ENCODE measurements at regions not wholly inside any gene's neighbourhood (a gene's known extent, or its start where the extent isn't known, plus 50 kb on each side); places are given as distances from the start of the nearest gene placed in this dataset.

- TF ChIP-seq, protein P1, sequence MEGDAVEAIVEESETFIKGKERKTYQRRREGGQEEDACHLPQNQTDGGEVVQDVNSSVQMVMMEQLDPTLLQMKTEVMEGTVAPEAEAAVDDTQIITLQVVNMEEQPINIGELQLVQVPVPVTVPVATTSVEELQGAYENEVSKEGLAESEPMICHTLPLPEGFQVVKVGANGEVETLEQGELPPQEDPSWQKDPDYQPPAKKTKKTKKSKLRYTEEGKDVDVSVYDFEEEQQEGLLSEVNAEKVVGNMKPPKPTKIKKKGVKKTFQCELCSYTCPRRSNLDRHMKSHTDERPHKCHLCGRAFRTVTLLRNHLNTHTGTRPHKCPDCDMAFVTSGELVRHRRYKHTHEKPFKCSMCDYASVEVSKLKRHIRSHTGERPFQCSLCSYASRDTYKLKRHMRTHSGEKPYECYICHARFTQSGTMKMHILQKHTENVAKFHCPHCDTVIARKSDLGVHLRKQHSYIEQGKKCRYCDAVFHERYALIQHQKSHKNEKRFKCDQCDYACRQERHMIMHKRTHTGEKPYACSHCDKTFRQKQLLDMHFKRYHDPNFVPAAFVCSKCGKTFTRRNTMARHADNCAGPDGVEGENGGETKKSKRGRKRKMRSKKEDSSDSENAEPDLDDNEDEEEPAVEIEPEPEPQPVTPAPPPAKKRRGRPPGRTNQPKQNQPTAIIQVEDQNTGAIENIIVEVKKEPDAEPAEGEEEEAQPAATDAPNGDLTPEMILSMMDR (conservative IDR thresholded peaks at IDR 0.05; ENCODE audit: low read depth, low read length), result no peak
- H3K9ac ChIP-seq, result no peak overlapping the region
- no peaks in the 10 kb centered on the region for H3K4me1 ChIP-seq (ENCODE audit: low read depth, poor library complexity, severe bottlenecking)
- no peaks in the 10 kb centered on the region for H3K27me3 ChIP-seq (ENCODE audit: insufficient read depth, low read depth)
- no peaks in the 10 kb centered on the region for H4K20me1 ChIP-seq (ENCODE audit: insufficient read depth)
- no peak overlapping the region for H3K4me2 ChIP-seq
- no peak overlapping the region for H3K4me3 ChIP-seq (IDR thresholded peaks at IDR 0.05; ENCODE audit: insufficient read depth, low read depth, low read length)
- no peak overlapping the region for H2AFZ ChIP-seq (ENCODE audit: low read depth)
- no peaks in the 10 kb centered on the region for H3K36me3 ChIP-seq (ENCODE audit: insufficient read depth)
- H3K27ac ChIP-seq, result no peak overlapping the region
- H3K79me2 ChIP-seq (ENCODE audit: insufficient read depth, low read depth), result no peaks in the 10 kb centered on the region
Measured at GRCh38 chr12:92020983-92021665, 124.5 kb downstream of the BTG1 start.

DNA sequence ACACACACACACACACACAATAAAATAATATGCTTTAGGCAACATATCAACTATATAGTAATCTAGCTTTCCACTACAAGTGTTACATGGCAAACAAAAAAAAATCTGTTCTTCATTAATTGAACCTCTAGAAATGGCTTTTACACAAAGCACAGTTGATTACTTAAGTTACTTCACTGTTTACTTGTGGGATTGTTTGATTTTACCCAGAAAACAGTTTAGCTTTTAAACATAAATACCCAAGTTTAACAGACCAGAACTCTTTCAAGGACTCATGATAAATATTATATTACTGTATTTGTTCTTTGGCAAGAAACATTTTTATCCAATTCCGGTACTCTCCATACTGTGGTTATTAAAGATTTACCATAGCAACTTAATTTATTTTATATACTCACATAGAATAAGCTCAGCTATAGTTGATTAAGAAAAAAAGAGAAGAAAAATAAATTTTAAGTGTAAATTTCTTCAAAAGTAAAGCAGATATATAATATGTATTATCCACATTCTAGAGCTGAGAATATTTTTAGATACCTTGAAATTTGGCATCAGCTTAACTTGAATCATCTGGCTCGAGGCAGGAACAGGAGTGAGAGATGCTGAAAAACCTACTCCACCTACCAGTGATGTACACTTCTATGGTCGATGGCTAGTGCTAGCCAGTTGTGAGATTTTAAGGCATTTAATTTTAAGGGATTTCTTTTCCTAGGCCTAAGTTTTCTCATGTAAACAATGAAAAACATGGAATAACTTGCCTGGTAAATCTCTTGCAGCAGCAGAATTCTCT, 126.0 kb downstream of the BTG1 start:
- Histone ChIP-seq H3K36me3 (ENCODE audit: insufficient read depth) (no peaks in the 10 kb centered on the region), H3K4me1 (ENCODE audit: low read depth, poor library complexity, severe bottlenecking) (no peaks in the 10 kb centered on the region), H3K27ac (no peak overlapping the region), H3K4me2 (no peak overlapping the region), H4K20me1 (ENCODE audit: insufficient read depth) (no peaks in the 10 kb centered on the region), H3K4me3 (IDR thresholded peaks at IDR 0.05; ENCODE audit: insufficient read depth, low read depth, low read length) (no peak overlapping the region), H2AFZ (ENCODE audit: low read depth) (no peak overlapping the region), H3K79me2 (ENCODE audit: insufficient read depth, low read depth) (no peaks in the 10 kb centered on the region), H3K9ac (no peak overlapping the region), H3K27me3 (ENCODE audit: insufficient read depth, low read depth) (no peaks in the 10 kb centered on the region)
- TF ChIP-seq, protein P1 (conservative IDR thresholded peaks at IDR 0.05; ENCODE audit: low read depth, low read length), result no peak

GRCh38 chr12:92012691-92013090, 133.0 kb downstream of the BTG1 start:
- TF ChIP-seq, protein P1 (conservative IDR thresholded peaks at IDR 0.05; ENCODE audit: low read depth, low read length), result no peak
- H4K20me1 ChIP-seq (ENCODE audit: insufficient read depth), result no peaks in the 10 kb centered on the region
- H3K36me3 ChIP-seq (ENCODE audit: insufficient read depth), result no peaks in the 10 kb centered on the region
- H3K79me2 ChIP-seq (ENCODE audit: insufficient read depth, low read depth), result no peaks in the 10 kb centered on the region
- H3K9ac ChIP-seq, result no peak overlapping the region
- H3K4me1 ChIP-seq (ENCODE audit: low read depth, poor library complexity, severe bottlenecking), result no peaks in the 10 kb centered on the region
- H2AFZ ChIP-seq (ENCODE audit: low read depth), result no peak overlapping the region
- H3K4me2 ChIP-seq, result no peak overlapping the region
- H3K4me3 ChIP-seq (IDR thresholded peaks at IDR 0.05; ENCODE audit: insufficient read depth, low read depth, low read length), result no peak overlapping the region
- no peak overlapping the region for H3K27ac ChIP-seq
- H3K27me3 ChIP-seq (ENCODE audit: insufficient read depth, low read depth), result no peaks in the 10 kb centered on the region

DNA sequence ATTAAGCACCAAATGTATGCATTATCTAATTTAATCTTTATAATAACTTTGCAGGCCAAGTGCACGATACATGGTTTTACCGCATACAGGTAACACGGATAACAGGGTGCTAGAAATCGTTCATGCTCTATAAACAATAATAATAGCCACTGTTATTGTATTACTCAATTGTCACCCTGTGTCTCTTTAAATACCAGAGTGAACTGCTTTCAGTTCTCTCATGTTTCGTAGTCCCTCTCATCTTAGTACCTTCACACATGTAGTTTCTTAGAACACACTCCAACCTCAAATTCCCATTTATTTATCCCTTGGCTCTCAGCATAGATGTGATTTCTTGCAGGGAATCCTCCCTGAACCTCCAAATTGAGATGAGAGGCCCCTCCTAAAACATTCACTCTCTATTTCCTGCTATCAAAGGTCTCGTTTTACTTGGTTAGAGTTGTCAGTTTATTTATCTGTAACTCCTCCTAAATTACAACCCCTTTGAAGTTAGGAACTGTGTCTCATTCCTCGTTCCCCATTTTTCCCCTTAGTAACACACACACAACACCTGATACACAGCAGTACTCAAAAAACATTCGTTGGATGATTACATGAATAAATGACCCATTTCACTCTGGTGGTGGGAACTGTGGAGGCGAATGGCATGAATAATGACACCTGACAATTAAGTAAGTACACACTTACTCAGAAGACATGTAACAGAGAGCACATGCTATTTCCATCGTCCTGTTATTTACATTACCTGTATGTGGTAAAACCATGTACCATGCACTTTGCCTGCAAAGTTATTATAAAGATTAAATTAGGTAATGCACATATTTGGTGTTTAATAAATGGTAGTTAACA, 134.6 kb downstream of the BTG1 start:
- Histone ChIP-seq H4K20me1 (ENCODE audit: insufficient read depth) (no peaks in the 10 kb centered on the region), H3K4me3 (IDR thresholded peaks at IDR 0.05; ENCODE audit: insufficient read depth, low read depth, low read length) (no peak overlapping the region), H3K27ac (no peak overlapping the region), H3K4me2 (no peak overlapping the region), H3K4me1 (ENCODE audit: low read depth, poor library complexity, severe bottlenecking) (no peaks in the 10 kb centered on the region), H3K9ac (no peak overlapping the region), H3K79me2 (ENCODE audit: insufficient read depth, low read depth) (no peaks in the 10 kb centered on the region), H2AFZ (ENCODE audit: low read depth) (no peak overlapping the region), H3K36me3 (ENCODE audit: insufficient read depth) (no peaks in the 10 kb centered on the region), H3K27me3 (ENCODE audit: insufficient read depth, low read depth) (no peaks in the 10 kb centered on the region)
- TF ChIP-seq, protein P1 (conservative IDR thresholded peaks at IDR 0.05; ENCODE audit: low read depth, low read length), result no peak

Measured in KMS-11 (cell line).